ENCODE measurements at regions not wholly inside any gene's neighbourhood (a gene's known extent, or its start where the extent isn't known, plus 50 kb on each side); places are given as distances from the start of the nearest gene placed in this dataset.

- Histone ChIP-seq H3K9ac (no peak overlapping the region), H3K4me2 (no peak overlapping the region), H3K4me1 (no peaks in the 10 kb centered on the region), H3K36me3 (no peaks in the 10 kb centered on the region), H3K27me3 (no peaks in the 10 kb centered on the region), H3K4me3 (no peak overlapping the region), H3K9me3 (peaks cover 4% of the 10 kb centered on the region), H4K20me1 (no peaks in the 10 kb centered on the region), H3K27ac (no peak overlapping the region)
- no peak for TF ChIP-seq Cebpa-rat (IDR thresholded peaks at IDR 0.05)
These were observed 366.8 kb upstream of the SGCD start for GRCh38 chr5:155960177-155960576.

- H4K20me1 ChIP-seq: no peaks in the 10 kb centered on the region
These were observed 357.4 kb upstream of the SGCD start for GRCh38 chr5:155969537-155969936.

GRCh38 chr5:155974369-155974768 lies 352.6 kb upstream of the SGCD start:
- TF ChIP-seq Cebpa-rat (IDR thresholded peaks at IDR 0.05): no peak
- no peak overlapping the region for H3K4me2 ChIP-seq
- H3K27me3 ChIP-seq: no peaks in the 10 kb centered on the region
- H3K4me1 ChIP-seq: no peaks in the 10 kb centered on the region
- H4K20me1 ChIP-seq: no peaks in the 10 kb centered on the region
- no peak overlapping the region for H3K27ac ChIP-seq
- H3K9ac ChIP-seq: no peak overlapping the region
- no peaks in the 10 kb centered on the region for H3K36me3 ChIP-seq
- H3K9me3 ChIP-seq: no peaks in the 10 kb centered on the region
- no peak overlapping the region for H3K4me3 ChIP-seq

More at GRCh38 chr5:155969537-155969936, 357.4 kb upstream of the SGCD start:
- no peak overlapping the region for H3K4me3 ChIP-seq
- H3K4me1 ChIP-seq: no peaks in the 10 kb centered on the region
- no peak overlapping the region for H3K27ac ChIP-seq
- no peaks in the 10 kb centered on the region for H3K36me3 ChIP-seq
- no peak for TF ChIP-seq Cebpa-rat (IDR thresholded peaks at IDR 0.05)
- peaks cover 11% of the 10 kb centered on the region for H3K9me3 ChIP-seq
- no peak overlapping the region for H3K4me2 ChIP-seq
- no peaks in the 10 kb centered on the region for H3K27me3 ChIP-seq
- no peak overlapping the region for H3K9ac ChIP-seq

- no peaks in the 10 kb centered on the region for H3K36me3 ChIP-seq
- TF ChIP-seq Cebpa-rat (IDR thresholded peaks at IDR 0.05): no peak
- no peak overlapping the region for H3K4me3 ChIP-seq
- no peak overlapping the region for H3K9ac ChIP-seq
- no peaks in the 10 kb centered on the region for H3K27me3 ChIP-seq
- no peak overlapping the region for H3K27ac ChIP-seq
- no peaks in the 10 kb centered on the region for H3K9me3 ChIP-seq
- no peaks in the 10 kb centered on the region for H4K20me1 ChIP-seq
- H3K4me1 ChIP-seq: no peaks in the 10 kb centered on the region
- H3K4me2 ChIP-seq: no peak overlapping the region
These were observed 348.1 kb upstream of the SGCD start for GRCh38 chr5:155978850-155979249.

DNA sequence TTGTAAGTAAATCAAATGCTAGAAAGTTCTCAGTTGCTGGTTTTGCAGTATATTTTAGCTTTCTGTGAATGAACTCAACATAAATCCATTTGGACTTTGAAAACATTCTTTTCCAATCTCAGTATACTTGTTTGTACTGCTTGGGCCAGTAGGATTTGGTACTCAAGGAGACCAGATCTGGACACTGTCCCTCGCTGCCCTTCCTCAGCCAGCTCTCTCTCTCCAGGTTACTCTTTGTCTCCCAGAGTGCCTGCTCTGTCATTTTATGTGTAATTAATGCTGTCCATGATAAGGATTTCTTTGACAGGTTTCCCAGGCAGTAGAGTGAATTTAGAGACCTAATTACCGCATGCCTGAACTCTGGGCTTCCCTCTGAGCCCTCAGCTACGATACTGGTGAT lies 344.6 kb upstream of the SGCD start:
- no peak overlapping the region for H3K27ac ChIP-seq
- TF ChIP-seq Cebpa-rat (IDR thresholded peaks at IDR 0.05): no peak
- no peak overlapping the region for H3K4me2 ChIP-seq

GRCh38 chr5:155983954-155984353 lies 343.0 kb upstream of the SGCD start:
- H3K9ac ChIP-seq: no peak overlapping the region
- TF ChIP-seq Cebpa-rat (IDR thresholded peaks at IDR 0.05): no peak
- no peaks in the 10 kb centered on the region for H4K20me1 ChIP-seq
- H3K27me3 ChIP-seq: no peaks in the 10 kb centered on the region
- no peak overlapping the region for H3K27ac ChIP-seq
- H3K4me2 ChIP-seq: no peak overlapping the region
- H3K9me3 ChIP-seq: no peaks in the 10 kb centered on the region
- no peaks in the 10 kb centered on the region for H3K4me1 ChIP-seq
- no peak overlapping the region for H3K4me3 ChIP-seq
- H3K36me3 ChIP-seq: no peaks in the 10 kb centered on the region

More for the DNA sequence above, 344.6 kb upstream of the SGCD start:
- Histone ChIP-seq H3K36me3 (no peaks in the 10 kb centered on the region), H3K9ac (no peak overlapping the region), H3K27me3 (no peaks in the 10 kb centered on the region), H4K20me1 (no peaks in the 10 kb centered on the region), H3K4me3 (no peak overlapping the region), H3K4me1 (no peaks in the 10 kb centered on the region), H3K9me3 (no peaks in the 10 kb centered on the region)

- Histone ChIP-seq H3K4me2 (no peak overlapping the region), H3K36me3 (no peaks in the 10 kb centered on the region), H3K9ac (no peak overlapping the region), H3K4me1 (no peaks in the 10 kb centered on the region), H3K27me3 (no peaks in the 10 kb centered on the region), H3K9me3 (no peaks in the 10 kb centered on the region), H4K20me1 (no peaks in the 10 kb centered on the region), H3K27ac (no peak overlapping the region), H3K4me3 (no peak overlapping the region)
- no peak for TF ChIP-seq Cebpa-rat (IDR thresholded peaks at IDR 0.05)
These were observed 339.6 kb upstream of the SGCD start for GRCh38 chr5:155987265-155987810.

DNA sequence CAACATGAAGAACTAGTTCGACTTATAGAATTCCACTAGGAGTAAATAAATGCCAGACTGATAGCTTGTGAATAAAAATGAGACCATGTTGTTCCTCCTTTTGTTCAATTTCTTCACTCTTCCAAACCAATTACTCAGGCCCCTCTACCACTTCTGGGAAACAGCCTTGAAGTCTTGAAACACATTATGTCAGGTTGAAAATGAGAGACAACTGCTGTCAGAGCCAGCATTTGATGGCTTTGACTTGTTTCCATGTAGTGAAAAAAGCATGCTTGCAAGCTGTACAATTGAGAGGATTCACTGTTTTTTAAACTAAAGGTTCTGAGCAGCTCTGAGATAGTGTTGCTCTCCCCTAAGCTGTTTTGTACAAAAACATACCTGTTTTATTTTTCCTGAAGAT lies 337.1 kb upstream of the SGCD start:
- Histone ChIP-seq H3K9ac (no peak overlapping the region), H3K27ac (no peak overlapping the region), H3K36me3 (no peaks in the 10 kb centered on the region), H3K4me3 (no peak overlapping the region), H4K20me1 (no peaks in the 10 kb centered on the region), H3K4me2 (no peak overlapping the region), H3K9me3 (no peaks in the 10 kb centered on the region), H3K4me1 (no peaks in the 10 kb centered on the region), H3K27me3 (no peaks in the 10 kb centered on the region)
- no peak for TF ChIP-seq Cebpa-rat (IDR thresholded peaks at IDR 0.05)

DNA sequence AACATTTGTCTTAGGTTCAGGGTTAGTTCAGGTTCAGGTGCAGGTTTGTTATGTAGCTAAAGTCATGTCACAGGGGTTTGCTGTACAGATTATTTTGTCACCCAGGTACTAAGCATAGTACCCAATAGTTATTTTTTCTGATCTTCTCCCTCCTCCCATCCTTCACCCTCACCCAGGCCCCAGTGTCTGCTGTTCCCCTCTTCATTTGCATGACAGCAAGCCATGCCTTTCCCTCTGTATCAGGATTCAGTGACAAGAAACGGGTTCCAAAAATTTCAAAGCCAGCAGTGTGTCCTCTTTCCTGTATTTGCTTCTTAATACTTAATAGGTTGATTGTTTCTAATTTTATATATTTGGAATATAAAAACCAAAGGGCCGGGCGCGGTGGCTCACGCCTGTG lies 330.8 kb upstream of the SGCD start:
- H3K4me1 ChIP-seq: no peaks in the 10 kb centered on the region
- no peaks in the 10 kb centered on the region for H3K9me3 ChIP-seq
- no peaks in the 10 kb centered on the region for H3K36me3 ChIP-seq
- no peaks in the 10 kb centered on the region for H3K27me3 ChIP-seq
- no peak overlapping the region for H3K9ac ChIP-seq
- H3K27ac ChIP-seq: no peak overlapping the region
- TF ChIP-seq Cebpa-rat (IDR thresholded peaks at IDR 0.05): no peak
- no peak overlapping the region for H3K4me2 ChIP-seq
- no peak overlapping the region for H3K4me3 ChIP-seq
- no peaks in the 10 kb centered on the region for H4K20me1 ChIP-seq

- Histone ChIP-seq H4K20me1 (no peaks in the 10 kb centered on the region), H3K9me3 (no peaks in the 10 kb centered on the region), H3K4me1 (no peaks in the 10 kb centered on the region), H3K9ac (no peak overlapping the region), H3K27ac (no peak overlapping the region), H3K4me2 (no peak overlapping the region), H3K4me3 (no peak overlapping the region), H3K36me3 (no peaks in the 10 kb centered on the region), H3K27me3 (no peaks in the 10 kb centered on the region)
- TF ChIP-seq Cebpa-rat (IDR thresholded peaks at IDR 0.05): no peak
These were observed 328.7 kb upstream of the SGCD start for GRCh38 chr5:155998257-155998656.

GRCh38 chr5:156000115-156000514 lies 326.8 kb upstream of the SGCD start:
- Histone ChIP-seq H3K27me3 (no peaks in the 10 kb centered on the region), H3K4me3 (no peak overlapping the region), H3K4me2 (no peak overlapping the region), H3K4me1 (no peaks in the 10 kb centered on the region), H4K20me1 (no peaks in the 10 kb centered on the region), H3K36me3 (no peaks in the 10 kb centered on the region), H3K27ac (no peak overlapping the region), H3K9me3 (no peaks in the 10 kb centered on the region), H3K9ac (no peak overlapping the region)
- no peak for TF ChIP-seq Cebpa-rat (IDR thresholded peaks at IDR 0.05)

Data from BLaER1 (cell line).